Activated CD8-positive, alpha-beta T cell treated with anti-CD3 and anti-CD28 coated beads, Interleukin-2, amount 10 ng/mL, durations not matched to agents 7 days and 5 days (primary cell): ENCODE measurements at regions not wholly inside any gene's neighbourhood (a gene's known extent, or its start where the extent isn't known, plus 50 kb on each side); places are given as distances from the start of the nearest gene placed in this dataset.
"Not testable (repeated sequence)": the region's sequence is repeated elsewhere in the genome, so short reads cannot be mapped to it uniquely, and the experiment has no call there.

Experiments
- ATAC-seq: fragments of 150-1000 bp; cut with Tn5 transposase; one replicate; pipeline ENCODE4 v1.10.0; 2021; ENCODE audit warnings: moderate library complexity
- CTCF ChIA-PET: fragments of 350-600 bp; sonication (Branson Sonifier 250); formaldehyde crosslinking; loops from one replicate; lab custom pipeline; 2021; ENCODE audit warnings: antibody characterized with exemption; lab: Charles Lee
- POLR2A ChIA-PET: fragments of 350-600 bp; sonication (Branson Sonifier 250); formaldehyde crosslinking; loops from one replicate; lab custom pipeline; 2021; ENCODE audit warnings: antibody characterized with exemption; lab: Charles Lee
- DNase-seq: peaks from one replicate; pipeline ENCODE4 v3.0.0-alpha.2; 2020
- H3K27ac Mint-ChIP-seq: one replicate; pipeline ENCODE4 v1.8.0; 2021; ENCODE audit warnings: mild to moderate bottlenecking, mixed read lengths
- H3K27me3 Mint-ChIP-seq: one replicate; pipeline ENCODE4 v1.8.0; 2021; ENCODE audit warnings: low read depth, mixed read lengths
- H3K36me3 Mint-ChIP-seq: one replicate; pipeline ENCODE4 v1.8.0; 2021; ENCODE audit warnings: low read depth, mixed read lengths
- H3K4me1 Mint-ChIP-seq: one replicate; pipeline ENCODE4 v1.8.0; 2021; ENCODE audit warnings: low read depth, mixed read lengths
- H3K4me3 Mint-ChIP-seq: one replicate; pipeline ENCODE4 v1.8.0; 2021; ENCODE audit warnings: mild to moderate bottlenecking, mixed read lengths
- H3K9me3 Mint-ChIP-seq: one replicate; pipeline ENCODE4 v1.8.0; 2022; ENCODE audit warnings: mixed read lengths; ENCODE audit not compliant: insufficient read depth

DNA sequence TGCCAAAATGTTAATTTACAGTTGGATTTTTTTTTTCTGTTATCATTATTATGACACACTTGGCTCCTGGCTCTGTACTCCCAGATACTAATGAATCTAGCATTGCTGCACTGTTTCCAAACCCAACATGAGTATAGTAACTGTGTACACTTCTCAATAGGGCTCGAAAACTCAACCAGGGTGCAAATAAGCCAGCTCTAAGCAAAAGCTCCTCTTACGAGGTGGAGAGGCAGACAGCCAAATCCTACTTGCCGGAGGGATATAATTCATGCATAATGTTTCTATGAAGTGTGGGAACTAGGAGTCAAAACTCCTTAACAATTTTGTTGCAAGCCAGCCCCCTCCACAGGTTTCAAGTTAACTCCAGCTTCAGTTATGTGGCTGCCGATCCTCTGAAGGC lies 510.4 kb upstream of the ZP4 start:
- POLR2A ChIA-PET: no interaction called here
- CTCF ChIA-PET: no interaction called here
- Mint-ChIP-seq H3K9me3 (peaks cover 7% of the 10 kb centered on the region), H3K36me3 (no peaks in the 10 kb centered on the region), H3K27ac (no peak overlapping the region), H3K27me3 (no peaks in the 10 kb centered on the region), H3K4me1 (no peaks in the 10 kb centered on the region), H3K4me3 (no peak overlapping the region)
- DNase-seq (no peak), ATAC-seq (no peak)

DNA sequence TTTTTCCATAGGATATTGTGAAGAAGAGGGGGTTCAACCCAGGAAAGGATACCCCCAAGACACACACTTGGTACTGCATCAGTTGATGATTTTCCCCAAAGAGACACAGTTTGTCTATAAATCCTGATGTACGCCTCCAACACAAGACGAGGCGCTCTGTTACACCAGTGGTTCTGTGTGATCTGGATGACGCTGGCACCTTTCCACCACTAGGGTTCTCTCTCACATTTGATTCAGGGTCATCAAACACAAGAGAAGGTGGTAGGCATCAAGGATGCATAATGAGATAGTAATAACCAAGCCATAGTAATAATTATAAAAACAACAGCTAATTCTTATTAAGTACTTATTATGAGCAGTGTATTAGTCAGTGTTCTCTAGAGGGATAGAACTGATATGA lies 508.8 kb upstream of the ZP4 start:
- no peaks in the 10 kb centered on the region for H3K4me1 Mint-ChIP-seq
- ChIA-PET CTCF (no interaction called here), POLR2A (no interaction called here)
- H3K27me3 Mint-ChIP-seq: no peaks in the 10 kb centered on the region
- no peak overlapping the region for H3K27ac Mint-ChIP-seq
- H3K4me3 Mint-ChIP-seq: no peak overlapping the region
- H3K36me3 Mint-ChIP-seq: no peaks in the 10 kb centered on the region
- ATAC-seq (no peak), DNase-seq (no peak)
- H3K9me3 Mint-ChIP-seq: peaks cover 7% of the 10 kb centered on the region

DNA sequence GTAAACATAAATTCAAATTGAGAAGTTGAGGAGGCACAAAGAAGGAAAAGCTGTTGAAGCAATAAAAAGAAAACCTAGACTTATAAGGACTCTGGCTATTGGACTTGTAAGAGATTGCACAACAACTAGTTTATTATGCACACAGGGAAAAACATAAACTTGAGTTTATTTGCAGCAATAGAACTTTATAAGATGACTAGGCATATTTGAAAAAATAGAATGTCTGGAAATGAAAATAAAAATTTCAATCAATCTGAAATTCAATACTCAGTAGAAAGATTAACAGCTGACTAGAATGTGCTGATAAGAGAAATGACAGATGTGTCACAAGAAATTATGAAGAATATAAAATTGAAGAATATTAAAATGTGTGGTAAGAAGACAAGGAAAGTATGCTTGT lies 505.4 kb upstream of the ZP4 start:
- CTCF ChIA-PET: no interaction called here
- no peaks in the 10 kb centered on the region for H3K27me3 Mint-ChIP-seq
- ATAC-seq: no peak

DNA sequence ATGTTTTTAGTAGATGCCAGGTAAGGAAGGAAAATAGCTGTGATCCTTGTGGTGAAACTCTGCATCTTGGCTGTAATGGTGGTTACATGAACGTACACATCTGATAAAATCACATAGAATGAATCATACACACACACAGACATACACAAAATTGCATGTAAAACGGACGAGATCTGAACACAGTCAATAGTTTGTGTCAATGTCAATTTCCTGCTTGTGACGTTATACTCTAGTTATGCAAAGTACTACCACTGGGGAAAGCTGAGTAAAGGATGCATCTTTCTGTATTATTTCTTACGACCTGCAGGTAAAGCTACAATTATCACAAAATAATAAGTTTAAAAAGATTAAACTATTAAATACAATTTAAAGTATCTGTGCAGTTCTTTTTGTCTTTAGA lies 493.7 kb upstream of the ZP4 start:
- Mint-ChIP-seq H3K36me3 (no peaks in the 10 kb centered on the region), H3K9me3 (peaks cover 6% of the 10 kb centered on the region), H3K4me3 (no peak overlapping the region), H3K27me3 (no peaks in the 10 kb centered on the region), H3K27ac (no peak overlapping the region), H3K4me1 (no peaks in the 10 kb centered on the region)
- ChIA-PET POLR2A (no interaction called here), CTCF (no interaction called here)
- ATAC-seq (no peak), DNase-seq (no peak)

More for the DNA sequence above, 505.4 kb upstream of the ZP4 start:
- POLR2A ChIA-PET: no interaction called here
- Mint-ChIP-seq H3K36me3 (no peaks in the 10 kb centered on the region), H3K4me3 (no peak overlapping the region), H3K9me3 (peaks cover 7% of the 10 kb centered on the region), H3K27ac (no peak overlapping the region), H3K4me1 (no peaks in the 10 kb centered on the region)
- DNase-seq: no peak

DNA sequence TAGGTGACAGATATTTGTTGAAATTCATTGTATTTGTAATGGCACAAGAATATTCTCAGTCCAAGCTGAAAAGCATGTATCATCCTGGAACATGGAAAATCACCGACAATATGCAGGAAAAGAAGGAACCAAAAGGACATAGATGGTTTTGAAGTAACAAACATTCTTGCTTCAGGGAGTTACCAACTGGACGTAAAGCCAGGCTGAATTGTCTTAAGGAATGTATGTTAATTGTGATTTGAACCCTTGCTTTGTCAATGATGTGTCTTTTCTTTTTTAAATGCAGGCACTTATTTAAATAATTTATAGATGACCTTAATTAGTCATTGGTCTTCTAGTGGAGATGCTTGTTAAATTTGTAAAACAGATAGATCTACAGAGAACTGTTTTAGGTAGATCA lies 489.4 kb upstream of the ZP4 start:
- no peaks in the 10 kb centered on the region for H3K4me1 Mint-ChIP-seq
- no peak overlapping the region for H3K4me3 Mint-ChIP-seq
- ChIA-PET CTCF (no interaction called here), POLR2A (no interaction called here)
- no peaks in the 10 kb centered on the region for H3K36me3 Mint-ChIP-seq
- peaks cover 12% of the 10 kb centered on the region for H3K9me3 Mint-ChIP-seq
- ATAC-seq (no peak), DNase-seq (no peak)
- H3K27ac Mint-ChIP-seq: no peak overlapping the region
- H3K27me3 Mint-ChIP-seq: no peaks in the 10 kb centered on the region

DNA sequence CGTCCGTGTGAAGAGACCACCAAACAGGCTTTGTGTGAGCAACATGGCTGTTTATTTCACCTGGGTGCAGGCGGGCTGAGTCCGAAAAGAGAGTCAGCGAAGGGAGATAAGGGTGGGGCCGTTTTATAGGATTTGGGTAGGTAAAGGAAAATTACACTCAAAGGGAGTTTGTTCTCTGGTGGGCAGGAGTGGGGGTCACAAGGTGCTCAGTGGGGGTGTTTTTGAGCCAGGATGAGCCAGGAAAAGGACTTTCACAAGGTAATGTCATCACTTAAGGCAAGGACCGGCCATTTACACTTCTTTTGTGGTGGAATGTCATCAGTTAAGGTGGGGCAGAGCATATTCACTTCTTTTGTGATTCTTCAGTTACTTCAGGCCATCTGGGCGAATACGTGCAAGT lies 488.7 kb upstream of the ZP4 start:
- H3K36me3 Mint-ChIP-seq, CTCF ChIA-PET, POLR2A ChIA-PET, H3K27ac Mint-ChIP-seq, DNase-seq, H3K4me3 Mint-ChIP-seq, ATAC-seq, H3K4me1 Mint-ChIP-seq, H3K27me3 Mint-ChIP-seq: not testable (repeated sequence)
- peaks cover 12% of the 10 kb centered on the region for H3K9me3 Mint-ChIP-seq

DNA sequence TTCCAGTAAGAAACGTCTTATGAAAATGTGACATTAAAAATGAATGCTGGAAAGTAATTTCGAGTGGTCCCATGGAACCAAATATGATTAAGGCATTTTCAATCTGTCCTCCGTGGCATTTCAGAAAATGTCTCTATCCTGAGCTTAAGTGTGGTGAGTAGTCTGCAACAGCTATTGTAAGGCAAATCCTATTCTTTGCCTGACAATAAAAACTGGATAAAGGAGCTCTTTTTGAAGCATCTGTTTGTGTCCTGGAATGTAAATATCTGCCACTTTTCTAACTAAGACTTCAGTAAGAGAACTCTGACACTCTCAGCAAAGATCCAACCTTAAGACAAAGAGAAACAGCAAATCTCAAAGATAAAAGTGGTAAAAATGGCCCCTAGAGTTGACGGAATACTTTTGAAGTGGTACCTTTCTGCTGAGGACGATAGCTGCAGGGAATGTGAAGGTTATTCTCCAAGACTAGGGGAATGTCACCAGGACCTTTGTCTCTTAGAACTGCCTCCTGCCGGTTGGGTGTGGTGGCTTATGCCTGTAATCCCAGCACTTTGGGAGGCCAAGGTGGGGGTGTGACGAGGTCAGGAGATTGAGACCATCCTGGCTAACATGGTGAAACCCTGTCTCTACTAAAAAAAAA lies 486.7 kb upstream of the ZP4 start:
- no peak for ATAC-seq
- Mint-ChIP-seq H3K4me3 (no peak overlapping the region), H3K27me3 (no peaks in the 10 kb centered on the region), H3K36me3 (no peaks in the 10 kb centered on the region), H3K27ac (no peak overlapping the region), H3K4me1 (no peaks in the 10 kb centered on the region), H3K9me3 (peaks cover 12% of the 10 kb centered on the region)
- DNase-seq: no peak
- ChIA-PET POLR2A (no interaction called here), CTCF (no interaction called here)

DNA sequence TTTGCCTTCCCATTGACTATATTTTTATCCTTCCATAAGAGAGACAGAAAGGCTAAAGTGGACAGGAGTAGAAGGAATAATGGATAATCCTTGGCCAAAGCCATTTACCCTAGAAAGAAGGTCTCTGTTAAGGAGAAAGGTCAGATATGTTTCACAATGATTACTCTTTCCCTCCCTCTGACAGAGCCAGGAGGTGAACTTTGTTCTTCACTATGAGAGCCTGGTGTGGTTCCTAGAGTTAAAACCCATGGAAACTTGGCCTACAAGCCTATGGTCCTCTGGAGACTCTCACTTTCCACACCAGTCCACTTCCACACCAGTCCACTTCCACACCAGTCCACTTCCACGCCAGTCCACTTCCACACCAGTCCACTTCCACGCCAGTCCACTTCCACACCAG lies 479.9 kb upstream of the ZP4 start:
- Mint-ChIP-seq H3K4me1 (no peaks in the 10 kb centered on the region), H3K36me3 (no peaks in the 10 kb centered on the region), H3K4me3 (no peak overlapping the region), H3K27me3 (no peaks in the 10 kb centered on the region), H3K27ac (no peak overlapping the region), H3K9me3 (peaks cover 16% of the 10 kb centered on the region)
- ChIA-PET POLR2A (no interaction called here), CTCF (no interaction called here)
- DNase-seq: no peak
- no peak for ATAC-seq

DNA sequence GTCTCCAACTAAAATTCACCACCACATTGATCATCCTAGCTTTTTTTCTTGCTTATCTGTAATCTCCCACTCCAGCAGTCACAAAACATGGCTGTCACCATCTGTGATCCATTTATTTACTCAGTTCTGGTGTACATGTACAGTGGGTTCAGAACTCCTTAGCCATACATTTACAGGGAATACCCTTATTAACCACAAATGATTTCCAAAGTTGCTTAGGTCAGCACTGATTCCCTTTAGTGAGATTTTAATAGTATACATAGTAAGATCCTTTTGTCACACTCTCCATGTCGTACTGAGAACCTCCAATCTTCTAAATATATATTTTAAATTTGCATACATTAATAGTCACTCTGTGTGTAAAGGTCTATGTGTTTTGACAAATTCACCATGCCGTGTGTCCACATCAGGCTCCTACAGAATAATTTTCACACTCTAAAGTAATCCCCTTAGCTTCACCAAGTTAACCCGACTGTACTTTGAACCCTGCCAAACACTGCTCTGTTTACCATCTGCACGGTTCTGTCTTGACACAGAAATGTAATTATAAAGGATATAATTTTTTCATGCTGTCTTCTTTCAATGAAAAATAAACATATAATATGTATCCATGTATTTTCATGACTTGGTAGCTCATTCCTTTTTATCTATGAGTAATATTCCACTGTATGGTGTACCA lies 473.6 kb upstream of the ZP4 start:
- Mint-ChIP-seq H3K9me3 (peaks cover 21% of the 10 kb centered on the region), H3K4me3 (no peak overlapping the region), H3K27me3 (no peaks in the 10 kb centered on the region), H3K36me3 (no peaks in the 10 kb centered on the region), H3K27ac (no peak overlapping the region), H3K4me1 (no peaks in the 10 kb centered on the region)
- ChIA-PET POLR2A (no interaction called here), CTCF (no interaction called here)
- ATAC-seq (no peak), DNase-seq (no peak)

DNA sequence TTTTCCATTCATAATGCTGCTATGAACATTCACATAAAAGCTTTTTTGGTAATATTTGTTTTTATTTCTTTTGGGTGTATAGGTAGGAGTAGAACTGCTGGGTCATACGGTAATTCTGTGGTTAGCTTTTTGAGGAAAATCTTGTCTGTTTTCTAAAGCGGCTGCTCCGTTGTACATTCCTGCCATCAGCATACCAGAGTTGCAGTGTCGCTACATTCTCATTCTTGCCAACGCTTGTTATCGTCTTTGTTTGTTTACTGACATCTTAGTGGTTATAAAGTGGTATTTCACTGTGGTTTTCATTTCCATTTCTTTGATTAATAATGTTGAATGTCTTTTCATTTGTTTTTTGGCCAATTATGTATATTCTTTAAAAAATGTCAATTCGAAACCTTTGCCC lies 469.8 kb upstream of the ZP4 start:
- ATAC-seq: no peak
- DNase-seq: no peak
- POLR2A ChIA-PET: no interaction called here
- CTCF ChIA-PET: no interaction called here
- no peaks in the 10 kb centered on the region for H3K36me3 Mint-ChIP-seq
- H3K4me3 Mint-ChIP-seq: no peak overlapping the region
- no peaks in the 10 kb centered on the region for H3K27me3 Mint-ChIP-seq
- no peak overlapping the region for H3K27ac Mint-ChIP-seq
- peaks cover 8% of the 10 kb centered on the region for H3K9me3 Mint-ChIP-seq
- H3K4me1 Mint-ChIP-seq: no peaks in the 10 kb centered on the region

DNA sequence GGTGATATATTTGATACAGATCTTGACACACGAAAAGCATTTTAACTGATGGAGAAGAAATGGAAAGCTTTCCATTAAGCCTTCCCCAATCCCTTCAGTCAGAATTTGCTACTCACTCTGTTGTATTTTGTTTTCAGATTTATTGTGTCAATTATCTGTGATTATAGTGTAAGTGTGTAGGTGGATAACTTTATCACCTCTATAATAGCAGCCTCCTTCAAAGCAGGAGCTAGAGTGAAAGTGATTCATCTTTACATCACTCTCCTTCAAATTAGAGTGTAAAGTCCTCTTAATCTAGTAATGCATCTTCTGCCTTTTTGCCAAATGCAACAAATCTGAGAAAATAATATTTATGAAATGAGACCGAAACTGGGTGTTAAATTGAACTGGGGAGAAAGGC lies 459.7 kb upstream of the ZP4 start:
- CTCF ChIA-PET: no interaction called here
- Mint-ChIP-seq H3K4me1 (no peaks in the 10 kb centered on the region), H3K9me3 (peaks cover 9% of the 10 kb centered on the region), H3K27me3 (no peaks in the 10 kb centered on the region), H3K4me3 (no peak overlapping the region), H3K27ac (no peak overlapping the region), H3K36me3 (no peaks in the 10 kb centered on the region)
- POLR2A ChIA-PET: no interaction called here
- DNase-seq: no peak
- ATAC-seq: no peak

DNA sequence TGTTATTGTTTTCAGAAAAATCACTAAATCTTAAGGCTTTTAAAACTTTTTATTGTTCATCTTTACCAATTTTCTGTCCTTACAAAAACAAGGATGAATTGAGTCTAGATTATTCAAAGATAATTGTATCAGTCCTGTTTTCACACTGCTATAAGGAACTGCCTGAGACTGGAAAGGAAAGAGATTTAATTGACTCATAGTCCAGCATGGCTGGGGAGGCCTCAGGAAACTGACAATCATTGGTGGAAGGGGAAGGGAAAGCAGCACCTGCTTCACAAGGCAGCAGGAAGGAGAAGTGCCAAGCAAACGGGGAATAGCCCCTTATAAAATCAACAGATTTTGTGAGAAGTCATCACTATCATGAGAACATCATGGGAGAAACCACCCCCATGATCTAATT lies 455.6 kb upstream of the ZP4 start:
- CTCF ChIA-PET: no interaction called here

DNA sequence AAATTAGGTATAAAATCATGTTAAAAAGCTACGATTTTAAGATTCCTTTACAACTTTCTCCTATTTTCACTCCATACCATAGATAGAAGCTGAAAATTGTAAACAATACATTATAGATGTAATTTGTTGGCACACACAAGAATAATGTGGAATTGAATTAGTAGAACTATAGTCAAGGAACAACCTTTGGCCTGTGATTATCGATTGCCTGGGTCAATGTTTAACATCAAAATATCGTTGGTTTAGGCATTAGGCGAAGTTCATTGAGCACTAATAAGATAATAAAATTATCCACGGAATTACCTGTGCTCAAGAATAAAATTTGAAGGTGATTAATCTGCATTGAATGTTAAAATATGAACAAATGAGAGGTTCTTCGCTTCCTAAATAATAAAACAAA lies 455.1 kb upstream of the ZP4 start:
- no peak overlapping the region for H3K4me3 Mint-ChIP-seq
- ChIA-PET POLR2A (no interaction called here), CTCF (no interaction called here)
- ATAC-seq (no peak), DNase-seq (no peak)
- H3K4me1 Mint-ChIP-seq: no peaks in the 10 kb centered on the region
- no peaks in the 10 kb centered on the region for H3K27me3 Mint-ChIP-seq
- peaks cover 10% of the 10 kb centered on the region for H3K9me3 Mint-ChIP-seq
- no peaks in the 10 kb centered on the region for H3K36me3 Mint-ChIP-seq
- H3K27ac Mint-ChIP-seq: no peak overlapping the region

More for the DNA sequence above, 455.6 kb upstream of the ZP4 start:
- ATAC-seq (no peak), DNase-seq (no peak)
- Mint-ChIP-seq H3K27me3 (no peaks in the 10 kb centered on the region), H3K4me1 (no peaks in the 10 kb centered on the region), H3K36me3 (no peaks in the 10 kb centered on the region), H3K9me3 (peaks cover 10% of the 10 kb centered on the region), H3K4me3 (no peak overlapping the region), H3K27ac (no peak overlapping the region)
- POLR2A ChIA-PET: no interaction called here
